IMR-90 (cell line): ENCODE measurements at regions not wholly inside any gene's neighbourhood (a gene's known extent, or its start where the extent isn't known, plus 50 kb on each side); places are given as distances from the start of the nearest gene placed in this dataset.
A peak's percentile ranks its signal among the peaks of the same experiment; 100 is the strongest.

Source experiments
- ATAC-seq: fragments of 200-7000 bp; cut with Tn5 transposase; 2 replicates; pipeline ENCODE4 v1.9.1; 2020; ENCODE audit warnings: low read depth, mild to moderate bottlenecking, moderate library complexity
- BruUV-seq: library from RNA; stranded (reverse); fragments of 400-500 nt; replicated peaks from 2 replicates; lab custom pipeline; 2021; lab: Mats Ljungman, UMichigan
- CTCF ChIA-PET: fragments of 300-600 bp; formaldehyde crosslinking; extraction: SDS; loops from one replicate; lab custom pipeline; 2021; ENCODE audit warnings: antibody characterized with exemption; lab: Yijun Ruan, JAX
- POLR2A ChIA-PET: fragments of 300-600 bp; sonication (Branson Sonifier 250); formaldehyde crosslinking; loops from one replicate; lab custom pipeline; 2022; ENCODE audit warnings: antibody characterized with exemption; ENCODE audit not compliant: unreplicated experiment; lab: Charles Lee
- DNase-seq: peaks from one replicate; pipeline ENCODE4 v3.0.0; 2013
- H2AFZ ChIP-seq: replicated peaks from 2 replicates; pipeline ENCODE3; 2013; ENCODE audit warnings: low read length, mild to moderate bottlenecking; ENCODE audit not compliant: poor library complexity
- H2AK5ac ChIP-seq: 2 replicates; pipeline ENCODE4 v1.6.1; 2013; ENCODE audit warnings: low read depth, low read length, inconsistent platforms
- H2AK9ac ChIP-seq: replicated peaks from 2 replicates; pipeline ENCODE3; 2013; ENCODE audit warnings: mild to moderate bottlenecking, low read depth, low read length, moderate library complexity; ENCODE audit not compliant: poor library complexity
- H2BK120ac ChIP-seq: 2 replicates; pipeline ENCODE4 v1.6.1; 2013; ENCODE audit warnings: low read depth, low read length, inconsistent platforms
- H2BK15ac ChIP-seq: 3 replicates; pipeline ENCODE4 v1.6.1; 2013; ENCODE audit warnings: low read depth, low read length, inconsistent platforms
- H2BK20ac ChIP-seq: 2 replicates; pipeline ENCODE4 v1.6.1; 2013; ENCODE audit warnings: low read depth, mild to moderate bottlenecking, inconsistent platforms, low read length, moderate library complexity
- H2BK5ac ChIP-seq: 2 replicates; pipeline ENCODE4 v1.6.1; 2013; ENCODE audit warnings: mild to moderate bottlenecking, low read depth, low read length, inconsistent platforms; ENCODE audit not compliant: poor library complexity, severe bottlenecking
- H3K14ac ChIP-seq: replicated peaks from 2 replicates; pipeline ENCODE4 v1.6.1; 2013; ENCODE audit warnings: low read depth, low read length, inconsistent platforms
- H3K18ac ChIP-seq: 2 replicates; pipeline ENCODE4 v1.6.1; 2013; ENCODE audit warnings: low read depth, low read length, control low read depth
- H3K23ac ChIP-seq: 2 replicates; pipeline ENCODE4 v1.6.1; 2013; ENCODE audit warnings: low read depth, low read length, inconsistent platforms
- H3K27ac ChIP-seq: 2 replicates; pipeline ENCODE4 v1.5.1; 2013; ENCODE audit warnings: mild to moderate bottlenecking, control low read depth, low read length; ENCODE audit not compliant: insufficient read depth
- H3K27me3 ChIP-seq: 2 replicates; pipeline ENCODE4 v1.6.1; 2013; ENCODE audit warnings: low read length; ENCODE audit not compliant: control insufficient read depth, insufficient read depth
- H3K36me3 ChIP-seq: 2 replicates; pipeline ENCODE4 v1.6.1; 2013; ENCODE audit warnings: low read length, mixed read lengths; ENCODE audit not compliant: control insufficient read depth, insufficient read depth
- H3K4ac ChIP-seq: 2 replicates; pipeline ENCODE4 v1.6.1; 2013; ENCODE audit warnings: low read depth, low read length, inconsistent platforms
- H3K4me1 ChIP-seq: 2 replicates; pipeline ENCODE4 v1.6.1; 2013; ENCODE audit warnings: low read length, mixed read lengths; ENCODE audit not compliant: control insufficient read depth, insufficient read depth
- H3K4me2 ChIP-seq: 2 replicates; pipeline ENCODE4 v1.6.1; 2013; ENCODE audit warnings: low read depth, mild to moderate bottlenecking, control low read depth, low read length, moderate library complexity
- H3K4me3 ChIP-seq: 2 replicates; pipeline ENCODE4 v1.5.1; 2013; ENCODE audit warnings: low read depth, mild to moderate bottlenecking, control low read depth, low read length, moderate library complexity; ENCODE audit not compliant: insufficient read depth
- H3K56ac ChIP-seq: 2 replicates; pipeline ENCODE4 v1.6.1; 2013; ENCODE audit warnings: low read length, inconsistent platforms; ENCODE audit not compliant: insufficient read depth; ENCODE audit errors: extremely low read depth
- H3K79me1 ChIP-seq, 2 experiments: 2 replicates each; pipeline ENCODE4 v1.6.1; 2013; ENCODE audit warnings: low read length in 2 of 2, inconsistent platforms in 1 of 2, low read depth in 1 of 2
- H3K9ac ChIP-seq: 2 replicates; pipeline ENCODE4 v1.6.1; 2013; ENCODE audit warnings: low read depth, low read length, control low read depth
- H3K9me1 ChIP-seq: 2 replicates; pipeline ENCODE4 v1.6.1; 2013; ENCODE audit warnings: low read length, inconsistent platforms; ENCODE audit not compliant: insufficient read depth
- H3K9me3 ChIP-seq: 2 replicates; pipeline ENCODE4 v1.6.1; 2013; ENCODE audit warnings: low read length; ENCODE audit not compliant: control insufficient read depth, insufficient read depth
- H4K20me1 ChIP-seq: 2 replicates; pipeline ENCODE4 v1.6.1; 2013; ENCODE audit warnings: low read length, inconsistent platforms; ENCODE audit not compliant: insufficient read depth
- H4K5ac ChIP-seq: 2 replicates; pipeline ENCODE4 v1.6.1; 2013; ENCODE audit warnings: mild to moderate bottlenecking, low read depth, low read length, control low read depth
- H4K8ac ChIP-seq, 2 experiments: 2 replicates each; pipeline ENCODE4 v1.6.1; 2013; ENCODE audit warnings: low read depth in 2 of 2, low read length in 2 of 2, control low read depth in 1 of 2, inconsistent platforms in 1 of 2
- H4K91ac ChIP-seq: 2 replicates; pipeline ENCODE4 v1.6.1; 2013; ENCODE audit warnings: low read depth, low read length, inconsistent platforms; ENCODE audit not compliant: insufficient read depth
- BHLHE40 ChIP-seq: fragments of 150-350 bp; IDR thresholded peaks from 2 replicates; pipeline ENCODE4 v1.6.1; 2016; ENCODE audit warnings: mild to moderate bottlenecking, low read depth, low read length
- CEBPB ChIP-seq: IDR thresholded peaks from 2 replicates; pipeline ENCODE4 v1.6.1; 2012; ENCODE audit warnings: low read depth, low read length, improper control_type of control experiment
- CHD1 ChIP-seq: IDR thresholded peaks from 2 replicates; pipeline ENCODE4 v1.6.1; 2012; ENCODE audit warnings: low read depth, low read length, improper control_type of control experiment
- ELK1 ChIP-seq: fragments of 150-350 bp; IDR thresholded peaks from 2 replicates; pipeline ENCODE4 v1.6.1; 2016; ENCODE audit warnings: low read depth, mild to moderate bottlenecking, low read length, moderate library complexity, borderline replicate concordance
- FOS ChIP-seq: fragments of 150-350 bp; IDR thresholded peaks from 2 replicates; pipeline ENCODE4 v1.6.1; 2016; ENCODE audit warnings: low read depth, low read length
- MAFK ChIP-seq: IDR thresholded peaks from 2 replicates; pipeline ENCODE4 v1.6.1; 2012; ENCODE audit warnings: low read depth, low read length, improper control_type of control experiment
- MAZ ChIP-seq: IDR thresholded peaks from 2 replicates; pipeline ENCODE4 v1.6.1; 2012; ENCODE audit warnings: low read depth, mild to moderate bottlenecking, low read length, improper control_type of control experiment, moderate library complexity, borderline replicate concordance
- NFE2L2 ChIP-seq: fragments of 150-350 bp; IDR thresholded peaks from 2 replicates; pipeline ENCODE4 v1.6.1; 2016; ENCODE audit warnings: low read depth, mild to moderate bottlenecking, low read length
- POLR2A ChIP-seq: IDR thresholded peaks from 2 replicates; pipeline ENCODE4 v1.6.1; 2012; ENCODE audit warnings: mild to moderate bottlenecking, low read depth, low read length
- RAD21 ChIP-seq: IDR thresholded peaks from 2 replicates; pipeline ENCODE4 v1.6.1; 2012; ENCODE audit warnings: low read length, improper control_type of control experiment
- RCOR1 ChIP-seq: IDR thresholded peaks from 2 replicates; pipeline ENCODE4 v1.6.1; 2012; ENCODE audit warnings: mild to moderate bottlenecking, low read length, improper control_type of control experiment; ENCODE audit not compliant: insufficient replicate concordance
- RFX5 ChIP-seq: IDR thresholded peaks from 2 replicates; pipeline ENCODE4 v1.8.0; 2012; ENCODE audit warnings: low read depth, mild to moderate bottlenecking, low read length, moderate library complexity
- SMC3 ChIP-seq: fragments of 150-350 bp; IDR thresholded peaks from 2 replicates; pipeline ENCODE4 v1.6.1; 2016; ENCODE audit warnings: low read depth, mild to moderate bottlenecking, antibody characterized with exemption, low read length, moderate library complexity
- WGBS, 2 experiments: methylation state at CpG; one replicate each; pipeline versions ENCODE4 v1.1.5 to v1.1.7; 2013; ENCODE audit warnings: missing lambda C conversion rate in 2 of 2; ENCODE audit not compliant: insufficient read length in 1 of 2; ENCODE audit errors: extremely low coverage in 2 of 2; 5-methylcytosine and 5-hydroxymethylcytosine counted together
- dilution Hi-C: fragments of 300-500 bp; cut with HindIII; formaldehyde crosslinking; loops from one replicate; pipeline ENCODE4 v1.14.3; 2018; ENCODE audit warnings: low sequenced_read_pairs; ENCODE audit not compliant: unreplicated experiment
- in situ Hi-C: fragments of 300-500 bp; cut with MboI; formaldehyde crosslinking; loops from 3 replicates; pipeline ENCODE4 v1.14.3; 2019; ENCODE audit warnings: low sequenced_read_pairs, inconsistent platforms, mixed read lengths
- intact Hi-C: fragments of 100-400 bp; cut with micrococcal nuclease; formaldehyde crosslinking; loops from 2 replicates; pipeline ENCODE4 v1.10.0; 2022
- TF ChIP-seq, protein P1 (sequence below): fragments of 150-350 bp; IDR thresholded peaks from 2 replicates; pipeline ENCODE4 v1.6.1; 2017; ENCODE audit warnings: mild to moderate bottlenecking, antibody characterized with exemption, low read length, low read depth
- TF ChIP-seq, protein P2 (sequence below): conservative IDR thresholded peaks from 2 replicates; pipeline ENCODE4 v1.5.1; 2012; ENCODE audit warnings: mild to moderate bottlenecking, low read depth, low read length, improper control_type of control experiment

- Histone ChIP-seq H3K27ac (no peak overlapping the region; the same call in 1 of the 2 replicates), H3K4me3 (no peak overlapping the region), H3K14ac (no peak overlapping the region), H3K4ac (no peak overlapping the region), H3K18ac (peak overlapping the region; percentile 37; the same call in 1 of the 2 replicates), H3K56ac (no peak overlapping the region), H3K79me1 (no peaks in the 10 kb centered on the region), H3K4me2 (no peak overlapping the region), H3K9ac (no peak overlapping the region), H2BK15ac (no peak overlapping the region), H3K36me3 (no peaks in the 10 kb centered on the region), H2AK9ac (no peak overlapping the region), H3K9me1 (no peaks in the 10 kb centered on the region), H4K20me1 (no peaks in the 10 kb centered on the region), H4K91ac (no peak overlapping the region), H3K9me3 (peaks cover 4% of the 10 kb centered on the region), H3K27me3 (no peaks in the 10 kb centered on the region), H2BK5ac (no peak overlapping the region), H2AK5ac (0 out of 2 replicates have a peak overlapping the region, but pooled peaks have one; percentile 7), H4K8ac (no peak overlapping the region), H4K5ac (peak overlapping the region; percentile 41; the same call in 1 of the 2 replicates), H2AFZ (no peak overlapping the region), H2BK20ac (no peak overlapping the region), H2BK120ac (no peak overlapping the region), H3K4me1 (peaks cover 3% of the 10 kb centered on the region; the same call in 1 of the 2 replicates), H3K23ac (no peak overlapping the region)
- CTCF ChIA-PET = no interaction called here
- dilution Hi-C loops (no loop called here), intact Hi-C loops (loop anchor here (5.0 to 10.0 kb wide), 3 partner anchors 163 to 450 kb away; partner anchors contain the start of gene RND3), in situ Hi-C loops (no loop called here)
- POLR2A ChIA-PET = no interaction called here
- ATAC-seq = no peak; the same call in 1 of the 2 replicates
- DNase-seq = no peak
- no TSS peak for BruUV-seq
- WGBS, 2 experiments = no CpG with 5 or more reads among the region's 6 CpGs
- TF ChIP-seq CHD1 (no peak), MAFK (no peak), RAD21 (no peak), POLR2A (no peak), RFX5 (no peak), MAZ (no peak), SMC3 (no peak), ELK1 (no peak), BHLHE40 (no peak), CEBPB (no peak), FOS (no peak), RCOR1 (no peak), NFE2L2 (no peak)
- TF ChIP-seq, protein P1, sequence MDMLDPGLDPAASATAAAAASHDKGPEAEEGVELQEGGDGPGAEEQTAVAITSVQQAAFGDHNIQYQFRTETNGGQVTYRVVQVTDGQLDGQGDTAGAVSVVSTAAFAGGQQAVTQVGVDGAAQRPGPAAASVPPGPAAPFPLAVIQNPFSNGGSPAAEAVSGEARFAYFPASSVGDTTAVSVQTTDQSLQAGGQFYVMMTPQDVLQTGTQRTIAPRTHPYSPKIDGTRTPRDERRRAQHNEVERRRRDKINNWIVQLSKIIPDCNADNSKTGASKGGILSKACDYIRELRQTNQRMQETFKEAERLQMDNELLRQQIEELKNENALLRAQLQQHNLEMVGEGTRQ = no peak
- TF ChIP-seq, protein P2, sequence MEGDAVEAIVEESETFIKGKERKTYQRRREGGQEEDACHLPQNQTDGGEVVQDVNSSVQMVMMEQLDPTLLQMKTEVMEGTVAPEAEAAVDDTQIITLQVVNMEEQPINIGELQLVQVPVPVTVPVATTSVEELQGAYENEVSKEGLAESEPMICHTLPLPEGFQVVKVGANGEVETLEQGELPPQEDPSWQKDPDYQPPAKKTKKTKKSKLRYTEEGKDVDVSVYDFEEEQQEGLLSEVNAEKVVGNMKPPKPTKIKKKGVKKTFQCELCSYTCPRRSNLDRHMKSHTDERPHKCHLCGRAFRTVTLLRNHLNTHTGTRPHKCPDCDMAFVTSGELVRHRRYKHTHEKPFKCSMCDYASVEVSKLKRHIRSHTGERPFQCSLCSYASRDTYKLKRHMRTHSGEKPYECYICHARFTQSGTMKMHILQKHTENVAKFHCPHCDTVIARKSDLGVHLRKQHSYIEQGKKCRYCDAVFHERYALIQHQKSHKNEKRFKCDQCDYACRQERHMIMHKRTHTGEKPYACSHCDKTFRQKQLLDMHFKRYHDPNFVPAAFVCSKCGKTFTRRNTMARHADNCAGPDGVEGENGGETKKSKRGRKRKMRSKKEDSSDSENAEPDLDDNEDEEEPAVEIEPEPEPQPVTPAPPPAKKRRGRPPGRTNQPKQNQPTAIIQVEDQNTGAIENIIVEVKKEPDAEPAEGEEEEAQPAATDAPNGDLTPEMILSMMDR = no peak
These were observed 300.1 kb upstream of the RND3 start for GRCh38 chr2:150787353-150788093.
